ENCODE measurements at regions not wholly inside any gene's neighbourhood (a gene's known extent, or its start where the extent isn't known, plus 50 kb on each side); places are given as distances from the start of the nearest gene placed in this dataset.

DNA sequence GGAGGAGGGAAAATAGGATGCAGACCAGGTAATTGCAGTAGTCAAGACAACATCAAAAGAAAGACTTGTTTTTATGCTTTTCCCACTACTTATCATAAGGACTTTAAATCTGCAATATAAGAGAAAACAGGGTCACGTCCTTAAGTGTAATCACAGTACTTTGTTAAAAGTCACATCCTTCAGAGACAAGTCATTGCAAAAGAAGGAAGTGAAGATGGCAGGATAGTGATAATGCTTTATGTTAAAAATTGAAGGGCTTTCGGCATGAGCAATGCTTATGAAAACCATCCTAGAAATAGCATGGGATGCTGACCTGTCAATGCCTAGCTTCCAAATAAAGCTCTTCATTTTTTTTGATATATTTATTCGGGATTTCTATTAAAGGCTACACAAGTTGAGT is 110.2 kb upstream of the TENM3 start:
- no peak overlapping the region for H3K27ac ChIP-seq (ENCODE audit: low read depth in 1 of 2, low read length in 2 of 2)
- Mint-ChIP-seq H3K9me3 (peaks cover 0 to 3% (median 0%) of the 10 kb centered on the region in 7 donors), H3K27me3 (ENCODE audit: low read depth in 3 of 3) (peaks cover 4 to 12% (median 6%) of the 10 kb centered on the region in 3 donors), H3K4me3 (no peak overlapping the region), H3K36me3 (no peaks in the 10 kb centered on the region), H3K27ac (no peak overlapping the region), H3K4me1 (no peaks in the 10 kb centered on the region)
- DNase-seq = no peak
- no peaks in the 10 kb centered on the region for H4K20me1 ChIP-seq (ENCODE audit: insufficient read depth, low read length)
- no peaks in the 10 kb centered on the region for H3K36me3 ChIP-seq (replicated peaks in 1 of 2; ENCODE audit: control insufficient read depth in 1 of 2, insufficient read depth in 2 of 2, low read length in 2 of 2)
- TF ChIP-seq, protein P1, sequence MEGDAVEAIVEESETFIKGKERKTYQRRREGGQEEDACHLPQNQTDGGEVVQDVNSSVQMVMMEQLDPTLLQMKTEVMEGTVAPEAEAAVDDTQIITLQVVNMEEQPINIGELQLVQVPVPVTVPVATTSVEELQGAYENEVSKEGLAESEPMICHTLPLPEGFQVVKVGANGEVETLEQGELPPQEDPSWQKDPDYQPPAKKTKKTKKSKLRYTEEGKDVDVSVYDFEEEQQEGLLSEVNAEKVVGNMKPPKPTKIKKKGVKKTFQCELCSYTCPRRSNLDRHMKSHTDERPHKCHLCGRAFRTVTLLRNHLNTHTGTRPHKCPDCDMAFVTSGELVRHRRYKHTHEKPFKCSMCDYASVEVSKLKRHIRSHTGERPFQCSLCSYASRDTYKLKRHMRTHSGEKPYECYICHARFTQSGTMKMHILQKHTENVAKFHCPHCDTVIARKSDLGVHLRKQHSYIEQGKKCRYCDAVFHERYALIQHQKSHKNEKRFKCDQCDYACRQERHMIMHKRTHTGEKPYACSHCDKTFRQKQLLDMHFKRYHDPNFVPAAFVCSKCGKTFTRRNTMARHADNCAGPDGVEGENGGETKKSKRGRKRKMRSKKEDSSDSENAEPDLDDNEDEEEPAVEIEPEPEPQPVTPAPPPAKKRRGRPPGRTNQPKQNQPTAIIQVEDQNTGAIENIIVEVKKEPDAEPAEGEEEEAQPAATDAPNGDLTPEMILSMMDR (IDR thresholded peaks at IDR 0.05) = no peak
- peaks cover 6 to 11% of the 10 kb centered on the region in 2 donors for H3K27me3 ChIP-seq (ENCODE audit: control insufficient read depth in 2 of 2, insufficient read depth in 2 of 2, low read length in 2 of 2)
- no peak overlapping the region for H3K4me3 ChIP-seq (replicated peaks in 1 of 3; ENCODE audit: low read depth in 2 of 3, low read length in 3 of 3)
- H3K4me2 ChIP-seq (replicated peaks; ENCODE audit: extremely low read depth, low read length, poor library complexity, severe bottlenecking) = no peak overlapping the region
- no peaks in the 10 kb centered on the region for H3K4me1 ChIP-seq (ENCODE audit: control insufficient read depth in 1 of 2, insufficient read depth in 2 of 2, low read length in 2 of 2)
- no CpG with 5 or more reads among the region's 3 CpGs for WGBS (ENCODE audit: insufficient coverage)
- H3K9ac ChIP-seq (ENCODE audit: insufficient read depth, low read length, poor library complexity, severe bottlenecking) = no peak overlapping the region
- H3K79me2 ChIP-seq (ENCODE audit: insufficient read depth, low read length) = no peaks in the 10 kb centered on the region
- intact Hi-C loops (cut with micrococcal nuclease) = no loop called here
- no peaks in the 10 kb centered on the region for H3K9me3 ChIP-seq (replicated peaks in 1 of 2; ENCODE audit: control insufficient read depth in 1 of 2, insufficient read depth in 1 of 2, low read length in 2 of 2)
- H2AFZ ChIP-seq (ENCODE audit: insufficient read depth, low read depth, low read length, poor library complexity, severe bottlenecking) = no peak overlapping the region

DNA sequence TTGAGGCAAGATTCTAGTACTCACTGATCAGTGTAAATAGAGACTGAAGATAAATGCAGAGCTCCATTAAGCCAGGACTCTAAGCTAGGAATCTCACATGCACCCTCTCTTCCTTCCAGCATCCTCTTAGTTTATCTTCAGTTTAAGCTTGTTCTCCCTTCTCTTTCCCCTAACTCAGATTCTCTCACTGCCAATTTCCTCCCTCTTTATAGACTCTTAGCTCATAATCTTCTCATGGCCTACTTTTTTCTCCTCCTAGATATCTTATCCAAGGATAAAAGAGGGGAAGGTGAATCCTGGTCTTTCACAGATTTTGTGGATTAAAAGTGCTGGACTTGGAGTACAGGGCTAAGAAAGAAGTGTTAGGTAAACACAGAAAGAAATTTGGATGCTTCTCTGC is 108.9 kb upstream of the TENM3 start:
- H3K4me2 ChIP-seq (replicated peaks; ENCODE audit: extremely low read depth, low read length, poor library complexity, severe bottlenecking) = no peak overlapping the region
- no peak overlapping the region for H3K27ac ChIP-seq (ENCODE audit: low read depth in 1 of 2, low read length in 2 of 2)
- H3K79me2 ChIP-seq (ENCODE audit: insufficient read depth, low read length) = no peaks in the 10 kb centered on the region
- intact Hi-C loops (cut with micrococcal nuclease) = no loop called here
- H3K27me3 ChIP-seq (ENCODE audit: control insufficient read depth in 2 of 2, insufficient read depth in 2 of 2, low read length in 2 of 2) = peaks cover 17 to 19% of the 10 kb centered on the region in 2 donors
- no peaks in the 10 kb centered on the region for H3K9me3 ChIP-seq (replicated peaks in 1 of 2; ENCODE audit: control insufficient read depth in 1 of 2, insufficient read depth in 1 of 2, low read length in 2 of 2)
- no peak overlapping the region for H3K4me3 ChIP-seq (replicated peaks in 1 of 3; ENCODE audit: low read depth in 2 of 3, low read length in 3 of 3)
- peaks cover 0 to 4% (median 0%) of the 10 kb centered on the region in 7 donors for H3K9me3 Mint-ChIP-seq
- no peak overlapping the region for H2AFZ ChIP-seq (ENCODE audit: insufficient read depth, low read depth, low read length, poor library complexity, severe bottlenecking)
- no peaks in the 10 kb centered on the region for H3K36me3 ChIP-seq (replicated peaks in 1 of 2; ENCODE audit: control insufficient read depth in 1 of 2, insufficient read depth in 2 of 2, low read length in 2 of 2)
- no peaks in the 10 kb centered on the region for H3K4me1 Mint-ChIP-seq
- H3K27me3 Mint-ChIP-seq (ENCODE audit: low read depth in 3 of 3) = peaks cover 8 to 22% (median 14%) of the 10 kb centered on the region in 3 donors
- no peaks in the 10 kb centered on the region for H3K36me3 Mint-ChIP-seq
- H3K27ac Mint-ChIP-seq = no peak overlapping the region
- no peak for DNase-seq
- H4K20me1 ChIP-seq (ENCODE audit: insufficient read depth, low read length) = no peaks in the 10 kb centered on the region
- TF ChIP-seq, protein P1 (IDR thresholded peaks at IDR 0.05) = no peak
- H3K4me1 ChIP-seq (ENCODE audit: control insufficient read depth in 1 of 2, insufficient read depth in 2 of 2, low read length in 2 of 2) = no peaks in the 10 kb centered on the region
- no peak overlapping the region for H3K4me3 Mint-ChIP-seq
- no peak overlapping the region for H3K9ac ChIP-seq (ENCODE audit: insufficient read depth, low read length, poor library complexity, severe bottlenecking)

Measured in CD14-positive monocyte (primary cell).